SK-N-MC (cell line): ENCODE measurements at regions not wholly inside any gene's neighbourhood (a gene's known extent, or its start where the extent isn't known, plus 50 kb on each side); places are given as distances from the start of the nearest gene placed in this dataset.
"Not testable (repeated sequence)": the region's sequence is repeated elsewhere in the genome, so short reads cannot be mapped to it uniquely, and the experiment has no call there.

Source experiments
- EZH2 ChIP-seq: fragments of 200-600 bp; sonication (generic); IDR thresholded peaks from one replicate; pipeline ENCODE4 v1.6.1; 2017; ENCODE audit warnings: antibody characterized with exemption
- POLR2AphosphoS5 ChIP-seq: IDR thresholded peaks from 2 replicates; pipeline ENCODE4 v1.6.1; 2012; ENCODE audit warnings: mild to moderate bottlenecking, low read depth, low read length, borderline replicate concordance

DNA sequence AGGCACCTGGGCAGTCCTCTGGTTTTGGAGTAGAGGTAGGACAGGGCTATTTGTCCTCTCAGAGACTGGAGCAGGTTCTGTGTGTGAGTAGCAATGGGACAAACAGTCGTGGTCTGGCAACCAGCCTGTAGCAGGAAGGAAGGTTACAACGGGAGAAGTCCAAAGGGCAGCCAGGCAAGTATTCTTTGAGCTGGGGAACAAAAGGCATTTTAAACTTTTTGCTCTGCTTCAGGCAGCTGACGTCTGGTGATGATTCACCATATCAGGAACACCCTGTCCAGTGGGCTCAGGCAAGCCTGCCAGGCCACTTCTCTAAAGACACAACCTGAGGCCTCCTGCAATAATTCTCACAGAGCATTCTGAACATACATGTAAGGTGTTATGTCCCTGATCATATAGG lies 215.8 kb downstream of the FAM72C start:
- not testable (repeated sequence) for TF ChIP-seq EZH2, POLR2AphosphoS5
